ENCODE measurements at regions not wholly inside any gene's neighbourhood (a gene's known extent, or its start where the extent isn't known, plus 50 kb on each side); places are given as distances from the start of the nearest gene placed in this dataset.

- TF ChIP-seq CTCF (IDR thresholded peaks at IDR 0.05) (no peak), POLR2A (IDR thresholded peaks at IDR 0.05) (no peak)
These were observed 317.2 kb upstream of the FIGN start for GRCh38 chr2:164053021-164053420.
